ENCODE measurements at regions not wholly inside any gene's neighbourhood (a gene's known extent, or its start where the extent isn't known, plus 50 kb on each side); places are given as distances from the start of the nearest gene placed in this dataset.

DNA sequence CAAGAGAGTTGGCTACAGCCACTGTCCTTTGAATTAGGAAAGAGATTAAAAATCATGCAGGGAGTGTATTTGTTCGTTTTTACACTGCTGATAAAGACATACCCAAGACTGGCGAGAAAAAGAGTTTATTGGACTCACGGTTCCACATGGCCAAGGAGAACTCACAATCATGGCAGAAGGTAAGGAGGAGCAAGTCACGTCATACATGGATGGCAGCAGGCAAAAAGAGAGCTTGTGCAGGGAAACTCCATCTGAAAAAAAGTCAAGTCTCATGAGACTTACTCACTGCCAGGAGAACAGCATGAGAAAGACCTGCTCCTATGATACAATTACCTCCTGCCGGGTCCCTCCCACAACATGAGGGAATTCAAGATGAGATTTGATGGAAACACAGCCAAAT lies 1595.2 kb downstream of the KCNT2 start:
- H3K36me3 ChIP-seq (ENCODE audit: insufficient read depth, low read length): no peaks in the 10 kb centered on the region
- H3K27ac ChIP-seq (ENCODE audit: low read depth, low read length): no peak overlapping the region
- H4K20me1 ChIP-seq (ENCODE audit: insufficient read depth, low read length): no peaks in the 10 kb centered on the region
- no peak for DNase-seq (ENCODE audit: insufficient read length, low spot score, missing footprints)
- no peaks in the 10 kb centered on the region for H3K9me3 ChIP-seq (ENCODE audit: low read depth, low read length)
- H3K4me2 ChIP-seq (ENCODE audit: insufficient read depth, low read length): no peak overlapping the region
- H3K4me3 ChIP-seq (ENCODE audit: insufficient read depth, low read length): no peak overlapping the region
- TF ChIP-seq, protein P1, sequence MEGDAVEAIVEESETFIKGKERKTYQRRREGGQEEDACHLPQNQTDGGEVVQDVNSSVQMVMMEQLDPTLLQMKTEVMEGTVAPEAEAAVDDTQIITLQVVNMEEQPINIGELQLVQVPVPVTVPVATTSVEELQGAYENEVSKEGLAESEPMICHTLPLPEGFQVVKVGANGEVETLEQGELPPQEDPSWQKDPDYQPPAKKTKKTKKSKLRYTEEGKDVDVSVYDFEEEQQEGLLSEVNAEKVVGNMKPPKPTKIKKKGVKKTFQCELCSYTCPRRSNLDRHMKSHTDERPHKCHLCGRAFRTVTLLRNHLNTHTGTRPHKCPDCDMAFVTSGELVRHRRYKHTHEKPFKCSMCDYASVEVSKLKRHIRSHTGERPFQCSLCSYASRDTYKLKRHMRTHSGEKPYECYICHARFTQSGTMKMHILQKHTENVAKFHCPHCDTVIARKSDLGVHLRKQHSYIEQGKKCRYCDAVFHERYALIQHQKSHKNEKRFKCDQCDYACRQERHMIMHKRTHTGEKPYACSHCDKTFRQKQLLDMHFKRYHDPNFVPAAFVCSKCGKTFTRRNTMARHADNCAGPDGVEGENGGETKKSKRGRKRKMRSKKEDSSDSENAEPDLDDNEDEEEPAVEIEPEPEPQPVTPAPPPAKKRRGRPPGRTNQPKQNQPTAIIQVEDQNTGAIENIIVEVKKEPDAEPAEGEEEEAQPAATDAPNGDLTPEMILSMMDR (IDR thresholded peaks at IDR 0.05; ENCODE audit: extremely low read depth, low read depth, low read length): no peak
- H3K27me3 ChIP-seq (ENCODE audit: insufficient read depth, low read length): no peaks in the 10 kb centered on the region
- H3K4me1 ChIP-seq (ENCODE audit: insufficient read depth, low read length): no peaks in the 10 kb centered on the region
- H3K79me2 ChIP-seq (ENCODE audit: insufficient read depth, low read length): no peaks in the 10 kb centered on the region
- no peak overlapping the region for H2AFZ ChIP-seq (ENCODE audit: low read length)

DNA sequence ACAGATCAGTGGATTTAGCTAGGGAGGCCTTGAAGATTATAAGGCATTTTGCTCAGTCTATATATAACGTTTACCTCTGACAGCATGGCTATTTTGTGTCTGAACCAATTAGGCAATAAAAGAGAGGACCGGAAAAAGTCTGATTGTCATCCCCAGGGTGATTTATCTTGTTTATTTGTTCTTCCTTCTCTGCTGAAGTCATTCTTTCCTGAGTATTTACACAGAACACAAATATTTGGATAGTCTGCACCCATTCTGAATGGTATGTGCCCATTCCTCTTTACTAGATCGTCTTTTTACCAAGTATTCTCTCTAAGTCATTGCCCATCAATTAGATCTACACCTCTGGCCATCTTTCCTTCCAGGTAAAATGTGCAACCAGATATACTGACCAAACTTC lies 1602.9 kb downstream of the KCNT2 start:
- TF ChIP-seq, protein P1 (IDR thresholded peaks at IDR 0.05; ENCODE audit: extremely low read depth, low read depth, low read length): no peak
- H3K9me3 ChIP-seq (ENCODE audit: low read depth, low read length): no peaks in the 10 kb centered on the region
- no peak for DNase-seq (ENCODE audit: insufficient read length, low spot score, missing footprints)

DNA sequence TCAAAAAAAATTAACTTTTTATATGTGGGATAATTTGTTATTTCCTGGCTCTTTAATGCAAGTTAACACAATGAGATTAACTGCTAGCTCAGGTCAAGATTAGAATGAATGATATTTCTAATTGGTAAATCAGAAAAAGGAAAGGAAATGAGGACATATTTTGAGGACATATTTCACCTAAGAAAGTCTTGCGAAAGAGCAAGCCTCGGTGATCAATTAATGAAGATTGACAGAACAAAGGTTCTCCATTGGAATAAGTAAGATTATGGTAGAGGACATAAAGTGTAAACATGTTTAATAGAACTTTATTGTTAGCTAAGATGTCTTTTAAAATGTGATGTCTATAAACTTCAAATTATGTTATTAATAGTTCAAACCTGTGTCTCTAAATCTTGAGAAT lies 1617.8 kb downstream of the KCNT2 start:
- no peaks in the 10 kb centered on the region for H3K79me2 ChIP-seq (ENCODE audit: insufficient read depth, low read length)
- TF ChIP-seq, protein P1 (IDR thresholded peaks at IDR 0.05; ENCODE audit: extremely low read depth, low read depth, low read length): no peak
- no peaks in the 10 kb centered on the region for H4K20me1 ChIP-seq (ENCODE audit: insufficient read depth, low read length)
- no peak for DNase-seq (ENCODE audit: insufficient read length, low spot score, missing footprints)
- H3K4me1 ChIP-seq (ENCODE audit: insufficient read depth, low read length): no peaks in the 10 kb centered on the region
- H3K4me2 ChIP-seq (ENCODE audit: insufficient read depth, low read length): no peak overlapping the region
- no peaks in the 10 kb centered on the region for H3K9me3 ChIP-seq (ENCODE audit: low read depth, low read length)
- no peaks in the 10 kb centered on the region for H3K36me3 ChIP-seq (ENCODE audit: insufficient read depth, low read length)
- H2AFZ ChIP-seq (ENCODE audit: low read length): no peak overlapping the region
- no peaks in the 10 kb centered on the region for H3K27me3 ChIP-seq (ENCODE audit: insufficient read depth, low read length)
- H3K4me3 ChIP-seq (ENCODE audit: insufficient read depth, low read length): no peak overlapping the region
- H3K27ac ChIP-seq (ENCODE audit: low read depth, low read length): no peak overlapping the region

More for the DNA sequence above, 1602.9 kb downstream of the KCNT2 start:
- Histone ChIP-seq H3K27ac (ENCODE audit: low read depth, low read length) (no peak overlapping the region), H3K27me3 (ENCODE audit: insufficient read depth, low read length) (no peaks in the 10 kb centered on the region), H3K4me2 (ENCODE audit: insufficient read depth, low read length) (no peak overlapping the region), H3K4me1 (ENCODE audit: insufficient read depth, low read length) (no peaks in the 10 kb centered on the region), H3K36me3 (ENCODE audit: insufficient read depth, low read length) (no peaks in the 10 kb centered on the region), H3K79me2 (ENCODE audit: insufficient read depth, low read length) (no peaks in the 10 kb centered on the region), H2AFZ (ENCODE audit: low read length) (no peak overlapping the region), H3K4me3 (ENCODE audit: insufficient read depth, low read length) (no peak overlapping the region), H4K20me1 (ENCODE audit: insufficient read depth, low read length) (no peaks in the 10 kb centered on the region)

DNA sequence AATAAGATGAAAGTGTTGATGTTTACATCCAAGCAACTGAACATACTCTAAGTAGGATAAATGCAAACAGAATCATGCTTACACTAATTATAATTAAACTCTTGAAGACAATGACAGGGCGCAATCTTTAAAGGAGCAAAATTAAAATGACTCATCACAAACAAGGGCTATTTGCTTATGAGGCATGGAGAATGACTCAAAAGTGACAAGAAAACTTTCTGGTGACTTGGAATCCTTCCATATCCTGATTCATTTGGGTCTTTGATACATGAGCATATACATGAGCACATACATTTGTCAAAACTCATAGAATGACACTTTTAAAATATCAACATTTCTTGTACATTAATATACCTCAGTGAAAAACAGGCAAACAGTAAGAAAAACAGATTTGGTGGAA lies 1632.3 kb downstream of the KCNT2 start:
- no peaks in the 10 kb centered on the region for H4K20me1 ChIP-seq (ENCODE audit: insufficient read depth, low read length)
- no peak overlapping the region for H2AFZ ChIP-seq (ENCODE audit: low read length)
- H3K27me3 ChIP-seq (ENCODE audit: insufficient read depth, low read length): no peaks in the 10 kb centered on the region
- no peaks in the 10 kb centered on the region for H3K4me1 ChIP-seq (ENCODE audit: insufficient read depth, low read length)
- H3K36me3 ChIP-seq (ENCODE audit: insufficient read depth, low read length): no peaks in the 10 kb centered on the region
- no peak for DNase-seq (ENCODE audit: insufficient read length, low spot score, missing footprints)
- H3K9me3 ChIP-seq (ENCODE audit: low read depth, low read length): no peaks in the 10 kb centered on the region
- no peaks in the 10 kb centered on the region for H3K79me2 ChIP-seq (ENCODE audit: insufficient read depth, low read length)
- H3K4me2 ChIP-seq (ENCODE audit: insufficient read depth, low read length): no peak overlapping the region
- H3K27ac ChIP-seq (ENCODE audit: low read depth, low read length): no peak overlapping the region
- TF ChIP-seq, protein P1 (IDR thresholded peaks at IDR 0.05; ENCODE audit: extremely low read depth, low read depth, low read length): no peak
- H3K4me3 ChIP-seq (ENCODE audit: insufficient read depth, low read length): no peak overlapping the region

Data from osteoblast (primary cell).